ENCODE measurements at regions not wholly inside any gene's neighbourhood (a gene's known extent, or its start where the extent isn't known, plus 50 kb on each side); places are given as distances from the start of the nearest gene placed in this dataset.

GRCh38 chr9:115416299-115416698 lies 298.3 kb upstream of the TNC start:
- no peak for TF ChIP-seq CTCF (IDR thresholded peaks at IDR 0.05; ENCODE audit: low read length)
- no peak for TF ChIP-seq EZH2 (optimal IDR thresholded peaks at IDR 0.05; ENCODE audit: low read depth, low read length)
